H1 (cell line): ENCODE measurements at regions not wholly inside any gene's neighbourhood (a gene's known extent, or its start where the extent isn't known, plus 50 kb on each side); places are given as distances from the start of the nearest gene placed in this dataset.

ENCODE experiments used
- CTCF ChIA-PET: fragments of 300-600 bp; sonication (Branson Sonifier 250); formaldehyde crosslinking; loops from one replicate; lab custom pipeline; 2021; ENCODE audit not compliant: partially characterized antibody; lab: Charles Lee
- POLR2A ChIA-PET: fragments of 300-600 bp; sonication (Branson Sonifier 250); formaldehyde crosslinking; loops from one replicate; lab custom pipeline; 2021; ENCODE audit warnings: inconsistent platforms; ENCODE audit not compliant: partially characterized antibody; lab: Charles Lee
- DNase-seq, 2 experiments: peaks; one replicate each; pipeline versions ENCODE4 v3.0.0 to v3.0.0-alpha.2; 2010 to 2022; ENCODE audit warnings: low spot score in 2 of 2, low read depth in 1 of 2, mixed read lengths in 1 of 2
- FAIRE-seq: peaks from 2 replicates; lab custom pipeline; 2011; peaks lifted over from hg19 to GRCh38; lab: Jason Lieb, UNC
- H2AFZ ChIP-seq: 2 replicates; pipeline ENCODE4 v1.8.1; 2012; ENCODE audit warnings: low read length, inconsistent platforms
- H2AK5ac ChIP-seq: 2 replicates; pipeline ENCODE4 v1.6.1; 2013; ENCODE audit warnings: low read depth, low read length
- H2BK120ac ChIP-seq: replicated peaks from 2 replicates; pipeline ENCODE3; 2013; ENCODE audit warnings: low read depth, low read length, inconsistent platforms
- H2BK12ac ChIP-seq: 2 replicates; pipeline ENCODE4 v1.6.1; 2013; ENCODE audit warnings: low read depth, low read length
- H2BK15ac ChIP-seq: 2 replicates; pipeline ENCODE4 v1.6.1; 2013; ENCODE audit warnings: low read length
- H2BK20ac ChIP-seq: 2 replicates; pipeline ENCODE4 v1.6.1; 2013; ENCODE audit warnings: low read length
- H2BK5ac ChIP-seq: 2 replicates; pipeline ENCODE4 v1.6.1; 2013; ENCODE audit warnings: low read depth, low read length
- H3K14ac ChIP-seq: 2 replicates; pipeline ENCODE4 v1.6.1; 2013; ENCODE audit warnings: inconsistent platforms; ENCODE audit not compliant: insufficient read length
- H3K18ac ChIP-seq: 2 replicates; pipeline ENCODE4 v1.6.1; 2013; ENCODE audit warnings: low read length; ENCODE audit errors: extremely low read depth
- H3K23ac ChIP-seq: 2 replicates; pipeline ENCODE4 v1.6.1; 2013; ENCODE audit warnings: inconsistent platforms; ENCODE audit not compliant: insufficient read length
- H3K23me2 ChIP-seq: 2 replicates; pipeline ENCODE4 v1.6.1; 2013; ENCODE audit warnings: low read depth, low read length
- H3K27ac ChIP-seq: 2 replicates; pipeline ENCODE4 v1.6.1; 2011; ENCODE audit warnings: low read depth, low read length, inconsistent platforms
- H3K27me3 ChIP-seq, 4 experiments: replicated peaks in 1 of 4; 1 replicate in 1 of 4; 2 replicates in 3 of 4; pipeline versions ENCODE4 v1.6.1 to v1.8.1; 2011 to 2013; ENCODE audit warnings: low read length in 3 of 4, mild to moderate bottlenecking in 3 of 4, inconsistent platforms in 2 of 4, mixed read lengths in 2 of 4, moderate library complexity in 1 of 4; ENCODE audit not compliant: control insufficient read depth in 3 of 4, insufficient read depth in 3 of 4; ENCODE audit errors: extremely low read depth in 1 of 4
- H3K36me3 ChIP-seq, 4 experiments: 2 replicates each; pipeline versions ENCODE4 v1.6.1 to v1.8.1; 2011 to 2013; ENCODE audit warnings: mild to moderate bottlenecking in 4 of 4, low read length in 3 of 4, moderate library complexity in 2 of 4, control low read depth in 1 of 4, inconsistent platforms in 1 of 4; ENCODE audit not compliant: insufficient read depth in 4 of 4, control insufficient read depth in 2 of 4
- H3K4ac ChIP-seq: replicated peaks from 2 replicates; pipeline ENCODE3; 2013; ENCODE audit warnings: low read length, low read depth, mixed read lengths, inconsistent platforms; ENCODE audit not compliant: insufficient read length
- H3K4me1 ChIP-seq, 4 experiments: replicated peaks in 1 of 4; 1 replicate in 1 of 4; 2 replicates in 3 of 4; pipeline versions ENCODE4 v1.6.1 to v1.8.1; 2011 to 2013; ENCODE audit warnings: low read length in 3 of 4, inconsistent platforms in 2 of 4, mixed read lengths in 1 of 4; ENCODE audit not compliant: insufficient read depth in 4 of 4, control insufficient read depth in 3 of 4
- H3K4me2 ChIP-seq, 2 experiments: 2 replicates each; pipeline versions ENCODE4 v1.6.1 to v1.8.1; 2011 to 2013; ENCODE audit warnings: low read depth in 2 of 2, low read length in 2 of 2, control low read depth in 1 of 2, inconsistent platforms in 1 of 2, mild to moderate bottlenecking in 1 of 2; ENCODE audit not compliant: insufficient read depth in 1 of 2
- H3K4me3 ChIP-seq, 4 experiments: fragments of 200-600, 300-600 bp in 1 of 4; sonication (generic), shearing (Covaris generic), sonication (Bioruptor Twin) in 1 of 4; 2 replicates each; pipeline versions ENCODE4 v1.5.1 to v1.8.1; 2011 to 2016; ENCODE audit warnings: low read length in 4 of 4, low read depth in 3 of 4, control low read depth in 2 of 4, inconsistent platforms in 2 of 4, mild to moderate bottlenecking in 2 of 4, mixed read lengths in 1 of 4, moderate library complexity in 1 of 4; ENCODE audit not compliant: insufficient read depth in 2 of 4; ENCODE audit errors: extremely low read depth in 1 of 4
- H3K56ac ChIP-seq: replicated peaks from 2 replicates; pipeline ENCODE3; 2013; ENCODE audit warnings: low read depth, mild to moderate bottlenecking, mixed read lengths, low read length, inconsistent platforms; ENCODE audit not compliant: insufficient read length
- H3K79me1 ChIP-seq: 2 replicates; pipeline ENCODE4 v1.6.1; 2013; ENCODE audit warnings: low read depth, low read length, control low read depth
- H3K79me2 ChIP-seq, 2 experiments: 2 replicates each; pipeline versions ENCODE4 v1.6.1 to v1.8.1; 2012 to 2013; ENCODE audit warnings: low read length in 2 of 2, mild to moderate bottlenecking in 2 of 2, inconsistent platforms in 1 of 2; ENCODE audit not compliant: insufficient read depth in 2 of 2, control insufficient read depth in 1 of 2
- H3K9ac ChIP-seq, 4 experiments: replicated peaks in 1 of 4; 1 replicate in 1 of 4; 2 replicates in 3 of 4; pipeline versions ENCODE4 v1.6.1 to v1.8.1; 2011 to 2013; ENCODE audit warnings: low read depth in 3 of 4, low read length in 3 of 4, control low read depth in 2 of 4, mild to moderate bottlenecking in 2 of 4, moderate library complexity in 2 of 4, inconsistent platforms in 1 of 4; ENCODE audit errors: extremely low read depth in 1 of 4
- H3K9me3 ChIP-seq, 2 experiments: 2 replicates each; pipeline versions ENCODE4 v1.6.1 to v1.8.1; 2012 to 2013; ENCODE audit warnings: mild to moderate bottlenecking in 2 of 2, moderate library complexity in 2 of 2, control low read depth in 1 of 2, inconsistent platforms in 1 of 2, low read depth in 1 of 2, low read length in 1 of 2, mixed read lengths in 1 of 2; ENCODE audit not compliant: insufficient read depth in 2 of 2
- H4K20me1 ChIP-seq, 2 experiments: replicated peaks in 1 of 2; 2 replicates each; pipeline versions ENCODE3 to v1.8.1; 2011 to 2013; ENCODE audit warnings: inconsistent platforms in 2 of 2, low read length in 2 of 2, mild to moderate bottlenecking in 1 of 2; ENCODE audit not compliant: insufficient read depth in 2 of 2, control insufficient read depth in 1 of 2
- H4K5ac ChIP-seq: 2 replicates; pipeline ENCODE4 v1.6.1; 2013; ENCODE audit warnings: low read length, low read depth, mixed read lengths, inconsistent platforms; ENCODE audit not compliant: insufficient read length
- H4K8ac ChIP-seq: 2 replicates; pipeline ENCODE4 v1.8.0; 2013; ENCODE audit warnings: mild to moderate bottlenecking, moderate library complexity, low read length, inconsistent platforms; ENCODE audit not compliant: insufficient read depth; ENCODE audit errors: extremely low read depth
- H4K91ac ChIP-seq: replicated peaks from 2 replicates; pipeline ENCODE3; 2013; ENCODE audit warnings: low read length, mixed read lengths, inconsistent platforms; ENCODE audit not compliant: insufficient read length
- BRCA1 ChIP-seq: IDR thresholded peaks from 2 replicates; pipeline ENCODE4 v1.6.1; 2012; ENCODE audit warnings: low read depth, low read length, improper control_type of control experiment
- GABPA ChIP-seq: IDR thresholded peaks from 2 replicates; pipeline ENCODE4 v1.6.1; 2011; ENCODE audit warnings: mild to moderate bottlenecking, low read length, moderate library complexity, borderline replicate concordance; ENCODE audit not compliant: insufficient read depth
- GTF2F1 ChIP-seq: IDR thresholded peaks from 2 replicates; pipeline ENCODE4 v1.6.1; 2012; ENCODE audit warnings: low read depth, low read length, improper control_type of control experiment, borderline replicate concordance
- MAFK ChIP-seq: IDR thresholded peaks from 2 replicates; pipeline ENCODE4 v1.6.1; 2012; ENCODE audit warnings: low read depth, mild to moderate bottlenecking, improper control_type of control experiment, low read length
- SIRT6 ChIP-seq: IDR thresholded peaks from one replicate; pipeline ENCODE4 v1.7.1; 2012; ENCODE audit warnings: low read length, inconsistent platforms
- TAF1 ChIP-seq: IDR thresholded peaks from 2 replicates; pipeline ENCODE4 v1.6.1; 2011; ENCODE audit warnings: mild to moderate bottlenecking, low read depth, low read length
- TAF7 ChIP-seq: optimal IDR thresholded peaks from 2 replicates; pipeline ENCODE3; 2011; ENCODE audit warnings: low read depth, mild to moderate bottlenecking, inconsistent platforms, low read length, moderate library complexity, borderline replicate concordance
- WGBS, 2 experiments: shearing (Covaris generic) in 1 of 2; methylation state at CpG; one replicate each; pipeline versions ENCODE4 v1.1.6 to v1.1.7; 2013 to 2015; ENCODE audit warnings: low lambda C conversion rate in 2 of 2, mixed read lengths in 2 of 2, inconsistent platforms in 1 of 2, low coverage in 1 of 2, missing lambda C conversion rate in 1 of 2; ENCODE audit not compliant: insufficient replicate concordance in 2 of 2, insufficient coverage in 1 of 2, insufficient read length in 1 of 2; ENCODE audit errors: extremely low coverage in 1 of 2, missing lambda C conversion rate in 1 of 2; 5-methylcytosine and 5-hydroxymethylcytosine counted together

DNA sequence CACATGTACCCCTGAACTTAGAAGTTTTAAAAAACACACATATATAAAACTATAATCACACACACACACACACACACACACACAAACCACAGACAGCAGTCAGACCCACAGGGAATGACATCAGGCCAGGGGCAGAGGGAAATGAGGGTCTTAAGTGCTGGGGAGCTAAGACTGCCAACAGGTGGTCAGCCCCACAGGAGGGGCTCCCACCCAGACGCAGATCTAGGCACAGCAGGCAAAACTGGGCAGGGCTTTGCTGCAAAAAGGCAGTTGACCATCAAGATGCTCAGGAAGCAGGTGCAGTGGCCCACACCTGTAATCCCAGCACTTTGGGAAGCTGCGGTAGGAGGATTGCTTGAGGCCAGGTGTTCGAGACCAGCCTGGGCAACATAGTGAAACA lies 121.0 kb upstream of the LSM14A start:
- 90% methylated on average over 3 of the region's 3 CpGs; no CpG with 5 or more reads in 1 of the 2 experiments for WGBS, 2 experiments
- H3K4me2 ChIP-seq: no peak overlapping the region

More for the DNA sequence above, 121.0 kb upstream of the LSM14A start:
- no peak for TF ChIP-seq SIRT6
- no peak for TF ChIP-seq GTF2F1
- TF ChIP-seq GABPA: no peak
- no peak for TF ChIP-seq MAFK
- TF ChIP-seq BRCA1: no peak
- no peak for TF ChIP-seq TAF1
- no peak for TF ChIP-seq TAF7
- TF ChIP-seq, all 59 proteins: peak for 0
- Histone ChIP-seq H4K91ac (no peak overlapping the region), H2BK12ac (no peak overlapping the region), H2BK5ac (no peak overlapping the region), H3K23ac (no peak overlapping the region), H2BK120ac (no peak overlapping the region), H3K23me2 (no peaks in the 10 kb centered on the region), H3K36me3 (no peaks in the 10 kb centered on the region), H3K4ac (no peak overlapping the region), H4K20me1 (no peaks in the 10 kb centered on the region), H2AK5ac (no peak overlapping the region), H3K4me3 (no peak overlapping the region), H3K79me2 (no peaks in the 10 kb centered on the region), H3K18ac (no peak overlapping the region), H3K9ac (no peak overlapping the region), H2BK20ac (no peak overlapping the region), H4K5ac (no peak overlapping the region), H3K56ac (no peak overlapping the region), H4K8ac (no peak overlapping the region), H2AFZ (no peak overlapping the region), H3K79me1 (no peaks in the 10 kb centered on the region), H3K9me3 (no peaks in the 10 kb centered on the region), H2BK15ac (no peak overlapping the region), H3K14ac (no peak overlapping the region), H3K27me3 (no peaks in the 10 kb centered on the region), H3K4me1 (peaks cover 0 to 2% (median 0%) of the 10 kb centered on the region in 4 experiments; a peak in 1 of 7 replicates), H3K27ac (no peak overlapping the region)
- CTCF ChIA-PET: interaction anchor here (1.0 to 1.4 kb wide), 3 partner anchors 9 to 45 kb away, joined by 3 to 6 read pairs (median 3); no protein-coding TSS in a partner anchor
- FAIRE-seq (no peak), DNase-seq (no peak)
- POLR2A ChIA-PET: interaction anchor here (0.8 kb wide), 1 partner anchor 9 kb away, joined by 3 read pairs; no protein-coding TSS in a partner anchor
